HS-5 (cell line): ENCODE measurements at regions not wholly inside any gene's neighbourhood (a gene's known extent, or its start where the extent isn't known, plus 50 kb on each side); places are given as distances from the start of the nearest gene placed in this dataset.

Experiments
- DNase-seq: peaks from one replicate; pipeline ENCODE4 v3.0.0-alpha.2; 2012; ENCODE audit warnings: low read depth

DNA sequence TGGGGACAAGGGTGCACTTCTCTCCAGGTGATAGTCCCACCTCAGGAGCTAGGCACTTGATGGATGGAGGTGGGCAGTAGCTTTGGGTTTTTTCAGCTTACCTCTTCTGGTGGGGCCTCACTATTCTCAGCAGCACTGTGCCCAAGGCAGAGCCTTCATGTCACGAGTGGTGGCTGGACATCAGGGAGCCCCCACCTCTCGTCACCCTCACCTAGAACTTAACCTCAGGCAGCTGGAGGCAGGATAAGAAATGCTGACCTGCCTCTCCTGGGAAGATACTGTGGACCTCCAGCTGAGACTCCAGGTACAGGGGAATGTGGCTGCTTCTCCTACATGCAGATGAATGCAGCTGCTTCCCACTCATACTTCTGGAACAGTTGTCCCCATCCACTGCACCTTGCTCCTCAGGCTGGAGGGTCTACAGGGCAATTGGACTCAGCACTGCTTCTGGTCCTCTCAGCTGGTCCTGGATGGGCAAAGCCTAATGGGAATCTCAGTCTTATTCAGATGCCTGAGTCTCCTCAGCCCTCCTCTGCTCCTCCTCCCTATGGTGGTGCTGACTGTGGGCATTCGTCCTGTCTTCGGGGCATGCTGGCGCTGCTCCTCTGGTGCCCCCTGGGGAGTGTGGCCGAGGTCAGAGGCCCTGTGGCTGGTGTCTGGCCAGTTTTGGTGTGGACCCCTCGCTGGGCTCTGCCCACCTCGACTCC lies 129.9 kb downstream of the KLF13 start:
- no peak for DNase-seq

DNA sequence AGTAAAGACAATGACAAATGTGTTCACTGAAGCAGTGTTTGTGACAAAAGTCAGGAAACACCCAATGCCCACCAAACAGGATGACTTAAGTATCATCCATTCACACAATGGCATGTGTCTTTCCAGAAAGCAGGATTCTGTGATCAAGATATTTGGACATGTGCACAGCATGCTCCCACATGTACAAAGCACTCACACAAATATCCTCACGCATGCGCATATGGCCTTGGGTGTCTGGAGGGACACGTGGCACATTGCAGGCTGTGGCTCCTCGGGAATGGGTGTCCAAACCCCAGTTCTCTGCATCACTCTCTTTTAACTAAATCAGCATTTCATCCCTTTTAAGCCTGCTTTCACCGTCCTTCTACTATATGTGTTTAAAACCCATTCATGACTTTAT lies 130.5 kb downstream of the KLF13 start:
- no peak for DNase-seq

DNA sequence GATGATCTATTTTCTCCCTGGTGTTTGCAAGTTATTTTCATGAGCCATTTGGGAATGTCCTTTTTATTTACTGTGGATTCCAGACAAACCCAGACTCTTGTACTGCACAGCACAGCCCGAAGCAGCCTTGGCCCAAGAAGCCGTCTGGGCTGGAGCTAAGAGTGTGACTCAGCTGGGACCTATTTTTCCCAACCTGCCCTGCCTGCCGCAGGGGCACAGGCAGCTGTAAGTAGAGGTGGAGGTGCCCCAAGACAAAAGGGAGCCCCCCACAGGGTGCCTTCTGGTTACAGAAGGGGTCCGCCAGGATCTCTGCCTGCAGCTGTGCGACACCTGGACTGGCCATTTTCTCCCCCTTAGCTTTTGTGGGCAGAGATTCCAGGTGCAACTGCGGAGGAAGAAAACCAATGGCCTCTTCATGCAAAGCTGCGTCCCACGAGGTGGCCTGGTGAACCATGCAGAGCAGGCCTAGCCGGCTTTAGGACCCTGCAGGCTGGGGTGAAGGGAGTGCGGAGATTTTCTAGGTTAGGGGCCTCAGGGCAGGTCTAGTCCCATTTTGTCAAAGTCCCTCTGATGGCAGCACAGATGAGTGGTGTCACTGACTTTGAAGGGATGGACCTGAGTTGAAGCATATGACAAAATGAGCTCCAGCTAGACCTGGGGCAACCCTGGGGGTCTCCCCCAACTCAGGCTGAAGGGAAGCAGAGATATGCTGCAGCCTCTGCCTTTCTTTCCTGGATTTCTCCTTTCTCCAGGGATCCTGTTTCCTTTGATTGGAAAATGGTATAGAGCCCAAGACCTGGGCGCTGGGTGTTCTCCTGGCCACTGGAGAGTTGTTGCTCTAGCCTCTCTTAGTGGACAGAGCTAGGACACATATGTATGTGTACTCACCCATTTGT lies 131.2 kb downstream of the KLF13 start:
- DNase-seq: no peak

GRCh38 chr15:31458596-31459399 lies 132.2 kb downstream of the KLF13 start:
- DNase-seq: no peak

DNA sequence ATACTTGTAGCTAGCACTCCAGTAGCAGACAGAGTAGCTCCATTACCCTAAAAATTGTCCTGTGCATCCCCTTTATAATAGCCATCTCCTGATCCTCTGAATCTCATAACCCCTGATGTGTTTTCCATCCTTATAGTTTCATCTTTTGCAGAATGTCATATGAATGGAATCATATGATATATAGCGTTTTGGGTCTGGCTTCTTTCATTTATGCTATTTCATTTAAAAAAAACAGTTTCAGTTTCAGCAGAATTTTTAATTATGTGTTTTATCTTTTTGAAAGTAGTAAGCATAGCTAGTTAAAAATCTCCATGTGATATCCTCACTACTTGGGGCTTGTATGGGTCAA lies 132.7 kb downstream of the KLF13 start:
- DNase-seq: no peak

DNA sequence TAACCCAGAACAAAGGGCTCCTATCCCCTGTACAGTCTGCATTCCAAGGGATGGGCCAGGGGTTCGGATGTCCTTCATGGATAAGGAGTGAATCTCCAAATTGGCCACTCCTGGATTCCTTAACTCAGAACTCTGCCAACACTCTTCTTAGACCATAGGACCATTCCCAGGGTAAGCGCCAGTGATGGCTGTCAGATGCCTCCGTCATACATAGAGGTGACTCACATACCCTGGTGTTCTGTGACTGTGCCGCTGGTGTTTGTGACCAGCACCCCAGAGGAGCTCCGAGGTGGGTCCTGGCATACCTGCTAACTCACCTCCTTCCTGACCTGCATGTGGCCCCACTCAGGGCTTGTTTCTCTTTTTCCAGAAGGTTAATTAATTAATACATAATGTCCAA lies 134.7 kb downstream of the KLF13 start:
- no peak for DNase-seq

DNA sequence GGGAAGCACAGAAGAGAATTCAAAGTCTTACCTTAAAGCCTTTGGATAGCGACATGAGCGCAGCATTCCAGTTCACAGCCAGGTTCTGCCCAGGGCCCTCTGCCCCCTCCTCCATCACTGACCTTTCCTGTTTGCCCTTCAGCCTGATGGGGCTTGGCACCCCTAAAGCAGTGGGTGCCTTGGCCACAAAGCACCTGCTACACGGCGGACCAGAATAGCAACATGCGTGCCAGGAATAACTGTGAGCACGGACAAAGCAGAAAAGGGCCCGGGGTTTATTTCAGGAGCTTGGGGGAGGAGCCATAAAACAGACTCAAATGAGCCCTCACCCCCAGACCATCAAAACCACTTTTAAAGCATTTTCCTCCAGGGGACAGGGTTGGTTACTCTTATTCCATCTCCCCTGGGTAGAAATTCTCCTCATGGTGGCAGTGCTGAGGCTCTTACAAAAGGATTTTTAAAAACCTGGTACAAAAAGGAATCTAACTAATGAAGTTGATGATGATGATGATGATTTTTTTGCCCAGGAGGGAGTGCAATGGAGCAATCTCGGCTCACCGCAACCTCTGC lies 135.4 kb downstream of the KLF13 start:
- no peak for DNase-seq

- no peak for DNase-seq
These were observed 137.0 kb downstream of the KLF13 start for GRCh38 chr15:31463521-31464102.

- DNase-seq: no peak
These were observed 137.8 kb downstream of the KLF13 start for GRCh38 chr15:31464216-31465082.

DNA sequence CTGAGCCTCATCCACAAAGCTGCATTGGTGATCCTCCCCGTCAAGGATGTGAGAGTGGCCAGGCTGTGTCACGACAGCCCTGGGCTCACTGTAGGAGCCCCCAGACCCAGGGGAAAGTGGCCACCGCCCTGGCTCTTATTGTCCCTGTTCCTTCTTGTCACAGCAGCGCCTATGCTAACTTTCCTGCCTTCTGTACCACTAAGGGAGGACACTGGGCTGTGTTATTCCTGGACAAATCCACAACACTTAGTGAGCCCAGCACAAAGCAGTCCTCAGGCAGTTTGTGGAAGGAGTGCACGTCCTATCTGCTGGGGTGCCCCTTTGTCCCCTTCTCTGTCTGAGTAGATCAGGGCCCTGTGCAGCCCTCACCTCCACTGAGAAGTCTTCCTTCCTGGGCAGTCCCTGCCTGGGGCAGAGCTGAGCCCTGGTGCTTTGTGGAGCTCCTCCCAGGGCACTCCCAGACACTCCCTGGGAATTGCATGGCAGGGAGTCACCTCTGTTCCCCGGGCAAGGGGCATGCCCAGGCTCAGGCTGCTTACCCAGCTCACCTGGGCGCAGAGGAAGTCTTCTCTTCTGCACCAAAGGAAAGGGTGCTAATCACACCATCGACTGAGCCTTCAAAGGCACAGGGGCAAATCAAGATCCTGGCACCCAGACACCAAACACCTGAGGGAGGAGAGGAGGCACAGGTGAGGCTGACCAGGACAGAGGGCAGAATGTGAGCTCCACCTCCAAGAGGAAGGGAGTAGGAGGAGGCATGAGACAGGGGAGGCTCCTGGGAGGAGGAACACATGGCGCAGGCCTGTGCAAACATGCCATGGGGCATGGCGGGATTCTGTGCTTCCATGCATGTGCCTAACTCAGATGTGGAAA lies 138.7 kb downstream of the KLF13 start:
- DNase-seq: no peak

- no peak for DNase-seq
These were observed 140.7 kb downstream of the KLF13 start for GRCh38 chr15:31467361-31467760.

GRCh38 chr15:31468911-31469785 lies 142.5 kb downstream of the KLF13 start:
- DNase-seq: no peak

GRCh38 chr15:31469786-31470525 lies 143.3 kb downstream of the KLF13 start:
- DNase-seq: no peak

DNA sequence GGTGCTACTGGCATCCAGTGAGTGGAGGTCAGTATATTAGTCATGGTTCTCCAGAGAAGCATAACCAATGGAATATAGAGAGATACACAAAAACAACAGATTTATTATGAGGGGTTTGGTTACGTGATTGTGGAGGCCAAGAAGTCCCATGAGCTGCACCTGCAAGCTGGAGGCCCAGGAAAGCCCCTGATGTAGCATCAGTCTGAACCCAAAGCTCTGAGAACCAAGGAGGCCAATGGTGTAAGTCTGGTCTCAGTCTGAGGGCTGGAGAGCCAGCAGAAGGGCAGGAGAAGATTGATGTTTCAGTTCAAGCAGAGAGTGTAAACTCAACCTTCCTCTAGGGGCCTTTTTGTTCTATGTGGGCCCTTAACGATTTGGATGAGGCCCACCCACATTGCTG lies 144.1 kb downstream of the KLF13 start:
- no peak for DNase-seq

- peak; percentile 92 for DNase-seq
These were observed 145.2 kb downstream of the KLF13 start for GRCh38 chr15:31471731-31472430.

- no peak for DNase-seq
These were observed 146.2 kb downstream of the KLF13 start for GRCh38 chr15:31472636-31473384.
